ENCODE measurements at regions not wholly inside any gene's neighbourhood (a gene's known extent, or its start where the extent isn't known, plus 50 kb on each side); places are given as distances from the start of the nearest gene placed in this dataset.

DNA sequence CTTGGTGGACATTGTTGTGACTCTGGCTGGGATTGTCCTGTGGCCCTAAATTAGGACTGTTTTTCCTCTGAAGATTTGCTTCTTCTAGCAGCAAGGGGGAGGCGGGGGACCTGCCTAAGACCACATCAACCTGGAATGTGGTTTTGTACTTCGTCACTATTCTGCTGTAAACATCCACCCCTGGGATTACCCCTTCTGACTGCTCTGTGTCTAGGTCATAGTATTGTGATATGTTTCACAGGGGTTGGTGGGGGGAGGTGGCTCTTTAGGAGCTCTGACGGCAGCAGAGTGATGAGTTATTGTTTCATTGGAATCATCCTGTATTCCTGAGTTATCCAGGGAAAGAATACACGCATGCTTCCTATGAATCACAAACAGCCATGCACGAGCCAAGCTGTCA is 226.4 kb upstream of the MYT1L start:
- Histone ChIP-seq H3K4me3 (no peak overlapping the region), H3K36me3 (replicated peaks) (no peaks in the 10 kb centered on the region), H3K9me3 (no peaks in the 10 kb centered on the region), H3K27me3 (ENCODE audit: low read depth) (no peaks in the 10 kb centered on the region), H3K4me1 (no peaks in the 10 kb centered on the region)
- no peak for DNase-seq (ENCODE audit: low spot score in 2 of 2)
- in situ Hi-C loops (cut with MboI; ENCODE audit: low sequenced_read_pairs), result no loop called here

- in situ Hi-C loops (cut with MboI; ENCODE audit: low sequenced_read_pairs), result no loop called here
- no peaks in the 10 kb centered on the region for H3K27me3 ChIP-seq (ENCODE audit: low read depth)
- no peak overlapping the region for H3K4me3 ChIP-seq
- no peaks in the 10 kb centered on the region for H3K9me3 ChIP-seq
- no peaks in the 10 kb centered on the region for H3K4me1 ChIP-seq
- no peaks in the 10 kb centered on the region for H3K36me3 ChIP-seq (replicated peaks)
- DNase-seq (ENCODE audit: low spot score in 2 of 2), result no peak
Measured at GRCh38 chr2:2550856-2551255, 219.8 kb upstream of the MYT1L start.

DNA sequence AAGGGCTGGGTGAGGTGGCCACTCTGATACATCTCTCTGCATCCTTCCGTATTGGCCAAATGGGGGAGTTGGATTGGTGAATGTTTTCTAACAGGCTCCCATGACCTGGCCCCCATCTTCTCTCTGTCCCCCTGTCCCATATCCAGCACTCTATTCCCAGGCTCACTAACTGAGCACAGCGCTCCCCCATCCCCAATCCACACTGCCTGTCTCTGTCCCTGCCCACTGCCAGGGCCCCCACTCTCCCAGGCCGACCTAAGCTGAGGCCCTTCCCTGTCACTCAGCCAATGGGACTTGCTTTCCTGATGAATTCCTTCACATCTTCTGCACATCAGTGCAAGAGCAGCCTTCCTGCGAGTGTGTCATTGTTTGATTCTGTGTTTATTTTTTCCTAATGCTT is 216.8 kb upstream of the MYT1L start:
- in situ Hi-C loops (cut with MboI; ENCODE audit: low sequenced_read_pairs), result no loop called here
- DNase-seq (ENCODE audit: low spot score in 2 of 2), result no peak
- Histone ChIP-seq H3K4me1 (no peaks in the 10 kb centered on the region), H3K9me3 (no peaks in the 10 kb centered on the region), H3K36me3 (replicated peaks) (no peaks in the 10 kb centered on the region), H3K27me3 (ENCODE audit: low read depth) (no peaks in the 10 kb centered on the region), H3K4me3 (no peak overlapping the region)

DNA sequence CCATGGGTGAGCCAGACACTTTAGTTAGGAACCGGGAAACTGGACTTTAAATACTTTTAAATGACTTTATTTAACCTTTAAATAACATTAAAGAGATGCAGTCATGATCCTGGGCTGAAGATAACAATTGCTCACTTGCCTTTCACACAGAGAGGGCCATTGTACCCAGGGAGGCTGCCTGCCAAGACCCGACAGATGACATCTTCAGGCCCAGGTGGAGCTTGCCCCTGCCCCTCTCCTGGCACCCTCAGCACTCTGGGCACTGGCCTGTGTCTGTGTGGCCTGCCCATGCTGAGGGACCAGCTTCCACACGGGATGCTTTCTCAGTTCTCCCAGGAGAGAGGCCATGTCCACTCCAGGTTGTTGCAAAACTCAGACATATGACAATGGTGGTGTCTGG is 216.4 kb upstream of the MYT1L start:
- no peaks in the 10 kb centered on the region for H3K27me3 ChIP-seq (ENCODE audit: low read depth)
- DNase-seq (ENCODE audit: low spot score in 2 of 2), result no peak
- no peaks in the 10 kb centered on the region for H3K4me1 ChIP-seq
- no peaks in the 10 kb centered on the region for H3K9me3 ChIP-seq
- no peaks in the 10 kb centered on the region for H3K36me3 ChIP-seq (replicated peaks)
- in situ Hi-C loops (cut with MboI; ENCODE audit: low sequenced_read_pairs), result no loop called here
- no peak overlapping the region for H3K4me3 ChIP-seq

DNA sequence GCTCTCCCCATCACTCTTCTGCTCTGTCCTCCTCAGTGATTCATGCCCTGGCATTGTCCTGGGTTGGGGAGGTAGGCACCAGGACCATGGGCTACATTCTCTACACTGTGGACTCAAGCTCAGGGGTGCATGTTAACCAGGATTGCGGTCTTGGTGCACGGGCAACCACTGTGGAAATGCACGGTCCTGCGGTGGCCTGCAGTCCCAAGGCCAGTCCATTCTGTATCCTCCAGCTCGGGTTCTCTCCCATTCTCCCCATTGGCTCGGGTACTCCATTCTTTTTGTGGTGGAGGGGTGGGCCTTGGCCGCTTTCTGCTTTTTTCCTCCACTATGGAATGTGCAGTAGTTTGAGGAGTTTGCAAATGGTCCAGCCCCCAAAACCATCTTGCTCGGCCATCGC is 215.0 kb upstream of the MYT1L start:
- H3K4me3 ChIP-seq, result no peak overlapping the region
- no peaks in the 10 kb centered on the region for H3K36me3 ChIP-seq (replicated peaks)
- no peaks in the 10 kb centered on the region for H3K9me3 ChIP-seq
- H3K27me3 ChIP-seq (ENCODE audit: low read depth), result no peaks in the 10 kb centered on the region
- H3K4me1 ChIP-seq, result no peaks in the 10 kb centered on the region
- DNase-seq (ENCODE audit: low spot score in 2 of 2), result no peak
- in situ Hi-C loops (cut with MboI; ENCODE audit: low sequenced_read_pairs), result no loop called here

GRCh38 chr2:2542966-2543611 is 212.0 kb upstream of the MYT1L start:
- Histone ChIP-seq H3K36me3 (replicated peaks) (no peaks in the 10 kb centered on the region), H3K4me1 (no peaks in the 10 kb centered on the region), H3K9me3 (no peaks in the 10 kb centered on the region), H3K4me3 (no peak overlapping the region), H3K27me3 (ENCODE audit: low read depth) (no peaks in the 10 kb centered on the region)
- in situ Hi-C loops (cut with MboI; ENCODE audit: low sequenced_read_pairs), result no loop called here
- no peak for DNase-seq (ENCODE audit: low spot score in 2 of 2)

DNA sequence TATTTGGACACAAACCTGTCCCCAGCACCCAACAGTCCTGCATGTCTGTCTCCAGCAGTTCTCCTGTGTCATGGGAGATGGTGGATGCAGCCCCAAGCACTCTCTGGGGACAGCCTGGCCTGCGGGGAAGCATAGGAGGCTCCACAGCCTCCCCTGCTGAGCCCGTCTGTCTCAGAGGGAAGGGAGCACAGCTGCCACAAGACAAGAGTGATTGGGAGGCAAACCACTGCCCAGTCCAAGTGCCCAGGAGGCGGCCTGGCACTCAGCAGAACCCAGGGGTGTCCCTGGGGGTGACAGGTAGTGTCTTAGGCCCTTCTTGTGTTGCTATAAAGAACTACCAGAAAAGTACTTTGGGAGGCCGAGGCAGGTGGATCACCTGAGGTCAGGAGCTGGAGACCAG is 211.2 kb upstream of the MYT1L start:
- Histone ChIP-seq H3K9me3 (no peaks in the 10 kb centered on the region), H3K36me3 (replicated peaks) (no peaks in the 10 kb centered on the region), H3K4me3 (no peak overlapping the region), H3K4me1 (no peaks in the 10 kb centered on the region), H3K27me3 (ENCODE audit: low read depth) (no peaks in the 10 kb centered on the region)
- in situ Hi-C loops (cut with MboI; ENCODE audit: low sequenced_read_pairs), result no loop called here
- no peak for DNase-seq (ENCODE audit: low spot score in 2 of 2)

GRCh38 chr2:2540406-2540805 is 209.3 kb upstream of the MYT1L start:
- DNase-seq (ENCODE audit: low spot score in 2 of 2), result no peak
- H3K9me3 ChIP-seq, result no peaks in the 10 kb centered on the region
- in situ Hi-C loops (cut with MboI; ENCODE audit: low sequenced_read_pairs), result no loop called here

GRCh38 chr2:2536416-2537056 is 205.5 kb upstream of the MYT1L start:
- H3K4me3 ChIP-seq, result no peak overlapping the region
- no peaks in the 10 kb centered on the region for H3K27me3 ChIP-seq (ENCODE audit: low read depth)
- no peaks in the 10 kb centered on the region for H3K9me3 ChIP-seq
- no peaks in the 10 kb centered on the region for H3K4me1 ChIP-seq
- DNase-seq (ENCODE audit: low spot score in 2 of 2), result no peak
- in situ Hi-C loops (cut with MboI; ENCODE audit: low sequenced_read_pairs), result no loop called here
- H3K36me3 ChIP-seq (replicated peaks), result no peaks in the 10 kb centered on the region

More at GRCh38 chr2:2540406-2540805, 209.3 kb upstream of the MYT1L start:
- Histone ChIP-seq H3K36me3 (replicated peaks) (no peaks in the 10 kb centered on the region), H3K4me3 (no peak overlapping the region), H3K27me3 (ENCODE audit: low read depth) (no peaks in the 10 kb centered on the region), H3K4me1 (no peaks in the 10 kb centered on the region)

DNA sequence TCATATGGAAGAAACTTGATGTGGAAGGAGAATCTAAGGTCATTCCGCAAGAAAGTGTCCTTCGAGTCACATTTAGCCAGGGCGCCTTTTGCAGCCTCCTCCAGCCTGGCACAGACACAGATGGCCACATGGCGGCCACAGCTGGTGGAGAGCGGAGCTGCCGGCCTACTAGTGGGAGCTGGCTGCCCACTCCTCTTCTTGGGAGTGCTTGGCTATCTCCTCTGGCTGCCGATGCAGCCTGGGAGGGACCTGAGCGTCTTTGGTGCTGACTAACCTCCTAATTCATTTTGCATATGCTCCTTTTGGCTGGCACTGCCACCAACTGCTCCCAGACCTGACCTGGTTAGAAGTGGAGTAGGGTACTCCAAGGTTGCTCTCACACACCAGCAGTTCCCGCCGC is 199.3 kb upstream of the MYT1L start:
- H3K4me3 ChIP-seq, result no peak overlapping the region
- H3K9me3 ChIP-seq, result no peaks in the 10 kb centered on the region
- no peaks in the 10 kb centered on the region for H3K27me3 ChIP-seq (ENCODE audit: low read depth)
- in situ Hi-C loops (cut with MboI; ENCODE audit: low sequenced_read_pairs), result no loop called here
- H3K4me1 ChIP-seq, result no peaks in the 10 kb centered on the region
- DNase-seq (ENCODE audit: low spot score in 2 of 2), result no peak
- no peaks in the 10 kb centered on the region for H3K36me3 ChIP-seq (replicated peaks)

DNA sequence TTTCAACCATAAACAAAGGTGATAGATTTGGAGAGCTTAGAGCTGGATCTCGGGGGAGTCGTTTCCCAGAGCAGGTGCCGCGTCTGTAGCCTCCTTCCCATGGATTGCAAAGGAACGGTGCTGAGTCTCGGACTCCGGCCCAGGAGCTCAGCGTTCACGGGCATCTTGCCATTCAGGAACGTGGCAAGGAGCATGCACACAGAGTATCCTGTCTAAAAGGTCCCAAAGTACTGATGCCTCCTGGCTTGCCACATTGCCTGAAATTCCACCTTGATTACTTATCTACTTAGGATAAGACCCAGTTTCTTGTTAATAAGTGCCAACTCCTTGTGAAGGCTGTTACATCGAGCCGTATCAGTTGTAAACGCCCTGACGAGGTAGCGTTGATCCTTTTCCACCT is 197.8 kb upstream of the MYT1L start:
- Histone ChIP-seq H3K36me3 (replicated peaks) (no peaks in the 10 kb centered on the region), H3K4me3 (no peak overlapping the region), H3K4me1 (no peaks in the 10 kb centered on the region), H3K27me3 (ENCODE audit: low read depth) (no peaks in the 10 kb centered on the region), H3K9me3 (no peaks in the 10 kb centered on the region)
- in situ Hi-C loops (cut with MboI; ENCODE audit: low sequenced_read_pairs), result no loop called here
- DNase-seq (ENCODE audit: low spot score in 2 of 2), result no peak

- DNase-seq (ENCODE audit: low spot score in 2 of 2), result no peak
- in situ Hi-C loops (cut with MboI; ENCODE audit: low sequenced_read_pairs), result no loop called here
- H3K4me1 ChIP-seq, result no peaks in the 10 kb centered on the region
- no peaks in the 10 kb centered on the region for H3K36me3 ChIP-seq (replicated peaks)
- H3K9me3 ChIP-seq, result 0 out of 2 replicates have a peak, but pooled peaks cover 2% of the 10 kb centered on the region
- no peaks in the 10 kb centered on the region for H3K27me3 ChIP-seq (ENCODE audit: low read depth)
- H3K4me3 ChIP-seq, result no peak overlapping the region
Measured at GRCh38 chr2:2527148-2527547, 196.1 kb upstream of the MYT1L start.

DNA sequence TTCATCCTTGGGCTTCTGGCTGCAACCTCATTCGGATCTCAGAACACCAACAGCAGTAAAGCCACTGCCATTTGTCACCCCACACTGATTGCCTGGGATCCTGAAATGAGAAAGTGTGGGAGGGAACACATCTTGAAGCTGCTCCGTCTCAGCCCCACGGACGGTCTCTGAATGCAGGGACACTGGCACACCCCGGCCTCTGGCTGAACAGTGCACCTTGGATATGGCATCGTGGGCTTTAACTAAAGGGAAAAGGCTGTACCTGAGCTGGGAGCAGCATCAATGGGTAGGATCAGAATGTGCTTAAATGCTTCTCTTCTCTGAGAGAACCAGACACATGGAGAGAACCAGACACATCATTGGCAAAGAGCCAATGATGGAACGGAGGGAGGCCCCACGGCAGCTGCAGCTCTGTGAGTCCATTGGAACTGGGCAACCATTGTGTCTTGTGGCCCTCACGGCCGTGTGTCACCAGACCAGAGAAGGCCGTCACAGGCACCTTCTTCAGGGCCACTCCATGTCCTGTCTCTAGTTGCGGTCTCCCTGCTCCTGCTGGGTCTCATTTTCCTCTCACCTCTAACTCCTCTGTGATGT is 193.4 kb upstream of the MYT1L start:
- Histone ChIP-seq H3K36me3 (replicated peaks) (no peaks in the 10 kb centered on the region), H3K27me3 (ENCODE audit: low read depth) (no peaks in the 10 kb centered on the region), H3K4me1 (no peaks in the 10 kb centered on the region), H3K4me3 (no peak overlapping the region), H3K9me3 (0 out of 2 replicates have a peak, but pooled peaks cover 3% of the 10 kb centered on the region)
- in situ Hi-C loops (cut with MboI; ENCODE audit: low sequenced_read_pairs), result no loop called here
- no peak for DNase-seq (ENCODE audit: low spot score in 2 of 2)

DNA sequence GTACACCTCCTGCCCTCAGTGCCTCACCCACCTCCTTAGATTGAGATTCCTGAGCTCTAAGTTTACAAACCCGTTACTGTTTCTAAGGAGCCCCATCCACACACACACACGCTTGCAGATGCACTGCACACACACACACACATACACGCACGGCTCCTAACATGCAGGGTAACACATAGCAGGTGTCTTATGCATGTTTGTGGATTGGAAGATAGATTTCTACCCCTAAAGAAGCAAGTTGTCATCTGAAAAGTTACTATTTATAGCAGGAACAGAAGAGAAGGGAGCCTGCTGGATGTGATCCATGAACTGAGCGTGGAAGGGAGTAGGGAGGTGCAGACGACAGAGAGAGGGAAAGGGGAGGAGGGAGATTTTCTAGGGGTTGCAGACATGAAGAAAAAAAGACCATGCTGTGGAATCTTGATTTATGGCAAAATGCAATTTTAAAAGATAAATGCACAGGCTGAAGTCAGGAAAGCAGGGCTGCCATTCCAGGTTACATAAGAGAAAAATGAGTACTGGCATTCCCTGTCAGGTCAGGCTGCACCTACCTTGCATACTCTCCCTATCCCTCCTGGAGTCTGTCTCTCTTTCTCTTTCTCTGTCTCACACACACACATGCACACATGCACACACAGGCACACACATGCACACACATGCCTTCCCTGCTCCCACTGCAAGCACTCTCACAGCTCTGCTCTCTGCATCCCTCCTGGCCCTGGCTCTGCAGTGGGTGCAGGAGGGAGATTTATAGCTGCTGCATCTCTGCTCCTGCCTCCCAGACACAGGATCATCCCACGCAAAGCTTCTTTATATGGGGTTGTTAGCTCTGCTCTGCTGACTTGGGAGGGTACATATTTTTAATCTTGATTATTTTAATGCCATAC is 192.6 kb upstream of the MYT1L start:
- no peak for DNase-seq (ENCODE audit: low spot score in 2 of 2)
- Histone ChIP-seq H3K4me3 (no peak overlapping the region), H3K27me3 (ENCODE audit: low read depth) (no peaks in the 10 kb centered on the region), H3K36me3 (replicated peaks) (no peaks in the 10 kb centered on the region), H3K4me1 (no peaks in the 10 kb centered on the region), H3K9me3 (0 out of 2 replicates have a peak, but pooled peaks cover 3% of the 10 kb centered on the region)
- in situ Hi-C loops (cut with MboI; ENCODE audit: low sequenced_read_pairs), result no loop called here
